H1 (cell line): ENCODE measurements at regions not wholly inside any gene's neighbourhood (a gene's known extent, or its start where the extent isn't known, plus 50 kb on each side); places are given as distances from the start of the nearest gene placed in this dataset.

Source experiments
- CTCF ChIA-PET: fragments of 300-600 bp; sonication (Branson Sonifier 250); formaldehyde crosslinking; loops from one replicate; lab custom pipeline; 2021; ENCODE audit not compliant: partially characterized antibody; lab: Charles Lee
- POLR2A ChIA-PET: fragments of 300-600 bp; sonication (Branson Sonifier 250); formaldehyde crosslinking; loops from one replicate; lab custom pipeline; 2021; ENCODE audit warnings: inconsistent platforms; ENCODE audit not compliant: partially characterized antibody; lab: Charles Lee
- DNase-seq, 2 experiments: peaks; one replicate each; pipeline versions ENCODE4 v3.0.0 to v3.0.0-alpha.2; 2010 to 2022; ENCODE audit warnings: low spot score in 2 of 2, low read depth in 1 of 2, mixed read lengths in 1 of 2
- FAIRE-seq: peaks from 2 replicates; lab custom pipeline; 2011; peaks lifted over from hg19 to GRCh38; lab: Jason Lieb, UNC
- H2AFZ ChIP-seq: 2 replicates; pipeline ENCODE4 v1.8.1; 2012; ENCODE audit warnings: low read length, inconsistent platforms
- H2AK5ac ChIP-seq: 2 replicates; pipeline ENCODE4 v1.6.1; 2013; ENCODE audit warnings: low read depth, low read length
- H2BK120ac ChIP-seq: replicated peaks from 2 replicates; pipeline ENCODE3; 2013; ENCODE audit warnings: low read depth, low read length, inconsistent platforms
- H2BK12ac ChIP-seq: 2 replicates; pipeline ENCODE4 v1.6.1; 2013; ENCODE audit warnings: low read depth, low read length
- H2BK15ac ChIP-seq: 2 replicates; pipeline ENCODE4 v1.6.1; 2013; ENCODE audit warnings: low read length
- H2BK20ac ChIP-seq: 2 replicates; pipeline ENCODE4 v1.6.1; 2013; ENCODE audit warnings: low read length
- H2BK5ac ChIP-seq: 2 replicates; pipeline ENCODE4 v1.6.1; 2013; ENCODE audit warnings: low read depth, low read length
- H3K14ac ChIP-seq: 2 replicates; pipeline ENCODE4 v1.6.1; 2013; ENCODE audit warnings: inconsistent platforms; ENCODE audit not compliant: insufficient read length
- H3K18ac ChIP-seq: 2 replicates; pipeline ENCODE4 v1.6.1; 2013; ENCODE audit warnings: low read length; ENCODE audit errors: extremely low read depth
- H3K23ac ChIP-seq: 2 replicates; pipeline ENCODE4 v1.6.1; 2013; ENCODE audit warnings: inconsistent platforms; ENCODE audit not compliant: insufficient read length
- H3K23me2 ChIP-seq: 2 replicates; pipeline ENCODE4 v1.6.1; 2013; ENCODE audit warnings: low read depth, low read length
- H3K27ac ChIP-seq: 2 replicates; pipeline ENCODE4 v1.6.1; 2011; ENCODE audit warnings: low read depth, low read length, inconsistent platforms
- H3K27me3 ChIP-seq, 4 experiments: replicated peaks in 1 of 4; 1 replicate in 1 of 4; 2 replicates in 3 of 4; pipeline versions ENCODE4 v1.6.1 to v1.8.1; 2011 to 2013; ENCODE audit warnings: low read length in 3 of 4, mild to moderate bottlenecking in 3 of 4, inconsistent platforms in 2 of 4, mixed read lengths in 2 of 4, moderate library complexity in 1 of 4; ENCODE audit not compliant: control insufficient read depth in 3 of 4, insufficient read depth in 3 of 4; ENCODE audit errors: extremely low read depth in 1 of 4
- H3K36me3 ChIP-seq, 4 experiments: 2 replicates each; pipeline versions ENCODE4 v1.6.1 to v1.8.1; 2011 to 2013; ENCODE audit warnings: mild to moderate bottlenecking in 4 of 4, low read length in 3 of 4, moderate library complexity in 2 of 4, control low read depth in 1 of 4, inconsistent platforms in 1 of 4; ENCODE audit not compliant: insufficient read depth in 4 of 4, control insufficient read depth in 2 of 4
- H3K4ac ChIP-seq: replicated peaks from 2 replicates; pipeline ENCODE3; 2013; ENCODE audit warnings: low read length, low read depth, mixed read lengths, inconsistent platforms; ENCODE audit not compliant: insufficient read length
- H3K4me1 ChIP-seq, 4 experiments: replicated peaks in 1 of 4; 1 replicate in 1 of 4; 2 replicates in 3 of 4; pipeline versions ENCODE4 v1.6.1 to v1.8.1; 2011 to 2013; ENCODE audit warnings: low read length in 3 of 4, inconsistent platforms in 2 of 4, mixed read lengths in 1 of 4; ENCODE audit not compliant: insufficient read depth in 4 of 4, control insufficient read depth in 3 of 4
- H3K4me2 ChIP-seq, 2 experiments: 2 replicates each; pipeline versions ENCODE4 v1.6.1 to v1.8.1; 2011 to 2013; ENCODE audit warnings: low read depth in 2 of 2, low read length in 2 of 2, control low read depth in 1 of 2, inconsistent platforms in 1 of 2, mild to moderate bottlenecking in 1 of 2; ENCODE audit not compliant: insufficient read depth in 1 of 2
- H3K4me3 ChIP-seq, 4 experiments: fragments of 200-600, 300-600 bp in 1 of 4; sonication (generic), shearing (Covaris generic), sonication (Bioruptor Twin) in 1 of 4; 2 replicates each; pipeline versions ENCODE4 v1.5.1 to v1.8.1; 2011 to 2016; ENCODE audit warnings: low read length in 4 of 4, low read depth in 3 of 4, control low read depth in 2 of 4, inconsistent platforms in 2 of 4, mild to moderate bottlenecking in 2 of 4, mixed read lengths in 1 of 4, moderate library complexity in 1 of 4; ENCODE audit not compliant: insufficient read depth in 2 of 4; ENCODE audit errors: extremely low read depth in 1 of 4
- H3K56ac ChIP-seq: replicated peaks from 2 replicates; pipeline ENCODE3; 2013; ENCODE audit warnings: low read depth, mild to moderate bottlenecking, mixed read lengths, low read length, inconsistent platforms; ENCODE audit not compliant: insufficient read length
- H3K79me1 ChIP-seq: 2 replicates; pipeline ENCODE4 v1.6.1; 2013; ENCODE audit warnings: low read depth, low read length, control low read depth
- H3K79me2 ChIP-seq, 2 experiments: 2 replicates each; pipeline versions ENCODE4 v1.6.1 to v1.8.1; 2012 to 2013; ENCODE audit warnings: low read length in 2 of 2, mild to moderate bottlenecking in 2 of 2, inconsistent platforms in 1 of 2; ENCODE audit not compliant: insufficient read depth in 2 of 2, control insufficient read depth in 1 of 2
- H3K9ac ChIP-seq, 4 experiments: replicated peaks in 1 of 4; 1 replicate in 1 of 4; 2 replicates in 3 of 4; pipeline versions ENCODE4 v1.6.1 to v1.8.1; 2011 to 2013; ENCODE audit warnings: low read depth in 3 of 4, low read length in 3 of 4, control low read depth in 2 of 4, mild to moderate bottlenecking in 2 of 4, moderate library complexity in 2 of 4, inconsistent platforms in 1 of 4; ENCODE audit errors: extremely low read depth in 1 of 4
- H3K9me3 ChIP-seq, 2 experiments: 2 replicates each; pipeline versions ENCODE4 v1.6.1 to v1.8.1; 2012 to 2013; ENCODE audit warnings: mild to moderate bottlenecking in 2 of 2, moderate library complexity in 2 of 2, control low read depth in 1 of 2, inconsistent platforms in 1 of 2, low read depth in 1 of 2, low read length in 1 of 2, mixed read lengths in 1 of 2; ENCODE audit not compliant: insufficient read depth in 2 of 2
- H4K20me1 ChIP-seq, 2 experiments: replicated peaks in 1 of 2; 2 replicates each; pipeline versions ENCODE3 to v1.8.1; 2011 to 2013; ENCODE audit warnings: inconsistent platforms in 2 of 2, low read length in 2 of 2, mild to moderate bottlenecking in 1 of 2; ENCODE audit not compliant: insufficient read depth in 2 of 2, control insufficient read depth in 1 of 2
- H4K5ac ChIP-seq: 2 replicates; pipeline ENCODE4 v1.6.1; 2013; ENCODE audit warnings: low read length, low read depth, mixed read lengths, inconsistent platforms; ENCODE audit not compliant: insufficient read length
- H4K8ac ChIP-seq: 2 replicates; pipeline ENCODE4 v1.8.0; 2013; ENCODE audit warnings: mild to moderate bottlenecking, moderate library complexity, low read length, inconsistent platforms; ENCODE audit not compliant: insufficient read depth; ENCODE audit errors: extremely low read depth
- H4K91ac ChIP-seq: replicated peaks from 2 replicates; pipeline ENCODE3; 2013; ENCODE audit warnings: low read length, mixed read lengths, inconsistent platforms; ENCODE audit not compliant: insufficient read length
- CEBPB ChIP-seq: IDR thresholded peaks from 2 replicates; pipeline ENCODE4 v1.6.1; 2012; ENCODE audit warnings: low read depth, low read length
- KDM1A ChIP-seq: fragments of 200-600, 300-600 bp; sonication (generic); IDR thresholded peaks from 2 replicates; pipeline ENCODE4 v1.7.1; 2016; ENCODE audit warnings: mild to moderate bottlenecking, low read length, borderline replicate concordance
- MAFK ChIP-seq: IDR thresholded peaks from 2 replicates; pipeline ENCODE4 v1.6.1; 2012; ENCODE audit warnings: low read depth, mild to moderate bottlenecking, improper control_type of control experiment, low read length
- WGBS, 2 experiments: shearing (Covaris generic) in 1 of 2; methylation state at CpG; one replicate each; pipeline versions ENCODE4 v1.1.6 to v1.1.7; 2013 to 2015; ENCODE audit warnings: low lambda C conversion rate in 2 of 2, mixed read lengths in 2 of 2, inconsistent platforms in 1 of 2, low coverage in 1 of 2, missing lambda C conversion rate in 1 of 2; ENCODE audit not compliant: insufficient replicate concordance in 2 of 2, insufficient coverage in 1 of 2, insufficient read length in 1 of 2; ENCODE audit errors: extremely low coverage in 1 of 2, missing lambda C conversion rate in 1 of 2; 5-methylcytosine and 5-hydroxymethylcytosine counted together

DNA sequence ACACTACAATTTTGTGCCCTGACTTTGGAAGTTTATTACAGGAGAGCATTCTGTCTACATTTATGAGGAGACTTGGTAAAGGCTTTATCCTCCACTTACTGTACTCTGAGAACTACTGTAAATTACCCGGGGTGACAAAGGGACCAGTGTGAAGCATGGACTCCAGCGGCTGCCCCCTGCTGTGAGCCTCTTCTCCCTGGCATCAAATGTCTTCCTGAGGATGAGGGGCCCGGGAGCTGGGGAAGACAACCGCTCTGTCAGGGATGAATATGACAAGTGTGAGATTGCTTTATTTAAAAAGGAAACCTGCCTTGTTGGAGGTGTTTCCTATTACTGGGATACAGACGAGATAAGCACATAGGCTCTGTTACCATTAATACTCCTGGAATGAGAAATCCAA, 714.8 kb downstream of the CCSER2 start:
- FAIRE-seq (no peak), DNase-seq (peak in 1 of 2 experiments; percentile 45)
- ChIA-PET POLR2A (no interaction called here), CTCF (no interaction called here)
- Histone ChIP-seq H2BK5ac (no peak overlapping the region), H3K9ac (no peak overlapping the region), H4K91ac (no peak overlapping the region), H4K8ac (no peak overlapping the region), H2BK20ac (no peak overlapping the region), H3K4me2 (no peak overlapping the region), H2AK5ac (no peak overlapping the region), H3K14ac (no peak overlapping the region), H3K36me3 (no peaks in the 10 kb centered on the region; a peak in 1 of 8 replicates), H4K5ac (no peak overlapping the region), H3K56ac (no peak overlapping the region), H3K27ac (no peak overlapping the region), H3K9me3 (peaks cover 6 to 14% of the 10 kb centered on the region in 2 experiments; a peak in 3 of 4 replicates), H3K27me3 (no peaks in the 10 kb centered on the region), H4K20me1 (no peaks in the 10 kb centered on the region), H3K4me3 (no peak overlapping the region), H3K23ac (no peak overlapping the region), H3K79me1 (no peaks in the 10 kb centered on the region), H2BK15ac (no peak overlapping the region), H2AFZ (no peak overlapping the region), H3K79me2 (no peaks in the 10 kb centered on the region), H2BK12ac (no peak overlapping the region), H3K4ac (no peak overlapping the region), H2BK120ac (no peak overlapping the region), H3K23me2 (no peaks in the 10 kb centered on the region), H3K18ac (no peak overlapping the region), H3K4me1 (no peaks in the 10 kb centered on the region; a peak in 2 of 7 replicates)
- 55% methylated on average over 5 of the region's 5 CpGs; no CpG with 5 or more reads in 1 of the 2 experiments for WGBS, 2 experiments
- no peak for TF ChIP-seq MAFK
- no peak for TF ChIP-seq CEBPB
- TF ChIP-seq KDM1A = no peak
